Brain microvascular endothelial cell (primary cell): ENCODE measurements at regions not wholly inside any gene's neighbourhood (a gene's known extent, or its start where the extent isn't known, plus 50 kb on each side); places are given as distances from the start of the nearest gene placed in this dataset.
"Not testable (repeated sequence)": the region's sequence is repeated elsewhere in the genome, so short reads cannot be mapped to it uniquely, and the experiment has no call there.

Experiments
- DNase-seq: peaks from one replicate; pipeline ENCODE4 v3.0.0-alpha.2; 2020
- H3K27ac ChIP-seq: fragments of 250-450 bp; sonication (Bioruptor Pico); 2 replicates; pipeline ENCODE4 v1.5.1; 2020; ENCODE audit warnings: mild to moderate bottlenecking, moderate library complexity
- H3K27me3 ChIP-seq: fragments of 250-450 bp; sonication (Bioruptor Pico); replicated peaks from 2 replicates; pipeline ENCODE4 v1.5.1; 2020; ENCODE audit warnings: mild to moderate bottlenecking
- H3K36me3 ChIP-seq: fragments of 250-450 bp; sonication (Bioruptor Pico); replicated peaks from 2 replicates; pipeline ENCODE4 v1.5.1; 2020; ENCODE audit warnings: mild to moderate bottlenecking
- H3K4me3 ChIP-seq: 2 replicates; pipeline ENCODE4 v1.5.1; 2011; ENCODE audit warnings: low read depth, mild to moderate bottlenecking, control low read depth, low read length, moderate library complexity
- in situ Hi-C: cut with HindIII; loops from 2 replicates; pipeline ENCODE4 v1.10.0; 2017; ENCODE audit warnings: low sequenced_read_pairs, low pct_ligation_motif_present
- TF ChIP-seq, protein P1 (sequence below): IDR thresholded peaks from 2 replicates; pipeline ENCODE4 v1.5.1; 2011; ENCODE audit warnings: low read depth, mild to moderate bottlenecking, moderate library complexity, low read length, control low read depth, inconsistent platforms; ENCODE audit errors: missing control alignments

DNA sequence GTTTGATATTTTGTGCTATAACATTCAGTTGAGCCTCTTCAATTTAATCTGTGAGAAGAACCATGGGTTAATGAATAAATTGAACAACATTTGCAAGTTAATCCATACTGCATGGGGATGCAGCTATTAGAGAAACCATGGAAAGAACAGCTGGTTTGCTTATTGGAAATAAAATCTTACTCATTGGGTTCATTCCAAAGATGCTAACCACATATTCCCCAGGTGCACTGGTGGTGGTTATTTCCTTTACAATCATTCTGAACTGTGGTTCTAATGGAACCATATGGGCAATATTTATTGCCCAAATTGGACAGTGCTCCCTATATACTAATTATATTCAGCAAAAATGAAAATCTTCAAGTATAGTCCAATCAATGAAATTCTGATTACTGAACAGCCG, 1200.4 kb upstream of the CDH2 start:
- no peaks in the 10 kb centered on the region for H3K27me3 ChIP-seq

DNA sequence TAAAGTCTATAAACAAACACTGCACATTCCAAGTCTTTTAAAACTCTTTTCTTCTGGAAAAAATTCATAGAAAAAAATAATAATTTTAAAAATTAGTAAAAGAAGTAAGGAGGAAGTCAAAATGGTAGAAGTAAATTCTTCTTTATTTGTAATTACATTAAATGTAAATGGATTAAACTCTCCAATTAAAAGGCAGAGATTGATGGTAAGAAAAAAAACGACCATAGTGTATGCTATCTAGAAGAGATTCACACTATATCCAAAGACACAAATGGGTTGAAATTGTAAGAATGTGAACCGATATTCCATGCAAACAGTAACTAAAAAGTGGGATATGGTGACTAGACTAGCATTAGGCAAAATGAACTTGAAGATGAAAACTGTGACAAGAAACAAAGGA, 1196.1 kb upstream of the CDH2 start:
- DNase-seq: no peak
- in situ Hi-C loops: no loop called here
- TF ChIP-seq, protein P1, sequence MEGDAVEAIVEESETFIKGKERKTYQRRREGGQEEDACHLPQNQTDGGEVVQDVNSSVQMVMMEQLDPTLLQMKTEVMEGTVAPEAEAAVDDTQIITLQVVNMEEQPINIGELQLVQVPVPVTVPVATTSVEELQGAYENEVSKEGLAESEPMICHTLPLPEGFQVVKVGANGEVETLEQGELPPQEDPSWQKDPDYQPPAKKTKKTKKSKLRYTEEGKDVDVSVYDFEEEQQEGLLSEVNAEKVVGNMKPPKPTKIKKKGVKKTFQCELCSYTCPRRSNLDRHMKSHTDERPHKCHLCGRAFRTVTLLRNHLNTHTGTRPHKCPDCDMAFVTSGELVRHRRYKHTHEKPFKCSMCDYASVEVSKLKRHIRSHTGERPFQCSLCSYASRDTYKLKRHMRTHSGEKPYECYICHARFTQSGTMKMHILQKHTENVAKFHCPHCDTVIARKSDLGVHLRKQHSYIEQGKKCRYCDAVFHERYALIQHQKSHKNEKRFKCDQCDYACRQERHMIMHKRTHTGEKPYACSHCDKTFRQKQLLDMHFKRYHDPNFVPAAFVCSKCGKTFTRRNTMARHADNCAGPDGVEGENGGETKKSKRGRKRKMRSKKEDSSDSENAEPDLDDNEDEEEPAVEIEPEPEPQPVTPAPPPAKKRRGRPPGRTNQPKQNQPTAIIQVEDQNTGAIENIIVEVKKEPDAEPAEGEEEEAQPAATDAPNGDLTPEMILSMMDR: no peak
- Histone ChIP-seq H3K4me3 (no peak overlapping the region), H3K27ac (no peak overlapping the region), H3K36me3 (no peaks in the 10 kb centered on the region), H3K27me3 (no peaks in the 10 kb centered on the region)

More for the DNA sequence above, 1200.4 kb upstream of the CDH2 start:
- no peak for DNase-seq
- Histone ChIP-seq H3K27ac (no peak overlapping the region), H3K4me3 (no peak overlapping the region), H3K36me3 (no peaks in the 10 kb centered on the region)
- in situ Hi-C loops: no loop called here
- TF ChIP-seq, protein P1: no peak

DNA sequence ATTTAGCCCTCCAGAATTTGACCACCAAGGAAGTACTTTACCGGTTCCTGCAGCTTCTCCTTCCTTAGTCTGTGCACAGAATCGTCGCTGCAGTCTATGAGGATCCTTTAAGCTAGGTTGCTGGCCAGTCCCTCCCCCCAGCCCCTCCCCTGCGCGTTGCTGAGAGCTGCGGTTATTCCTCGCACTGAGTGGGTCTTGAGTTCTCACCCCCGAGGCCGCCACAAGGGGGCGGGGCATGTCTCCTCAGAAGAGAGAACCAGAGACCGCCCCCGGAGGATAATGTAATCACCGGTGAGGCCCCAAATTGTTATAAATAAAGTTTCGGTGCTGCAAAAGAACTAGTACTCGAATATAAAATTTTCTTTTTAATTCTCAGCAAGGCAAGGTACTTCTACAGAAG, 1184.9 kb upstream of the CDH2 start:
- TF ChIP-seq, protein P1: no peak
- no peak for DNase-seq
- Histone ChIP-seq H3K27ac (no peak overlapping the region), H3K36me3 (no peaks in the 10 kb centered on the region), H3K4me3 (no peak overlapping the region), H3K27me3 (no peaks in the 10 kb centered on the region)
- in situ Hi-C loops: no loop called here

DNA sequence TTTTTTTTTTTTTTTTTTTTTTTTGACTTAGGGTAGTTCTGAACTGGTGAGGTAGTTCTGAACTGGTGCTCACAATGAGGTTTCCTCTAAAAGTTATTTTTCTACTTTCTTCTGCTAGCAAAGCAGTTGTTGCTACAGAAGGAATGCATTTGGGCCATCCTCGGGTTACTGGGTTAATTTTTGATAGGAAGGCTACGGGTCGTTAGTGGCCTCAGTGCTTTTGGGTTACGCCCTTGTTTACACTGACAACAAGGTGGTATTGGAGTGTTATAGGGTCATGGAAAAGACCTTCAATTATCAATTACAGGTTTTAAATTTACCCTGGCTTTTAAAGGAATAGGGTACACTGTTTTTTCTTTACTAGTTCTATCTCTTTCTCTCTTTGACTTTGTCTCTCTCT, 1183.7 kb upstream of the CDH2 start:
- H3K36me3 ChIP-seq, H3K27ac ChIP-seq, DNase-seq, H3K4me3 ChIP-seq, H3K27me3 ChIP-seq, in situ Hi-C loops: not testable (repeated sequence)

DNA sequence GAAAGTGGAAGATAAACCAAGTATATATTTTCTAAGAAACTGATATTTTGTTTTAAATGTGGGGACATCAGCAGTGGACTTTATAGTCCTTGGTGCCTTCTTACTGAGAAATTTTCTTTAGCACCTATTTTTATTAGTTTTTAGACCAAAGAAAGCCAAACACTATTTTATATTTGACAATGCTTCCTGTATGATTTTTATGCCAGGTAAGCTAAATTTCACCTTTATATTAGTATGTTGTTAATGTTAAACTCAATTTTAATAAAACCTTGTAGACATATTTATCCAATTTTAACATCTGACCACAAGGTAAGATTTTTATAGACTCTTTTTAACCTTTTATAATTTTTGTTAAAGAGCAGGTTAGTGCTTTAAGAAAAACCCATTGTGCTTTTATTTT, 1182.3 kb upstream of the CDH2 start:
- H3K27ac ChIP-seq, H3K27me3 ChIP-seq, in situ Hi-C loops, H3K36me3 ChIP-seq, H3K4me3 ChIP-seq, DNase-seq: not testable (repeated sequence)

DNA sequence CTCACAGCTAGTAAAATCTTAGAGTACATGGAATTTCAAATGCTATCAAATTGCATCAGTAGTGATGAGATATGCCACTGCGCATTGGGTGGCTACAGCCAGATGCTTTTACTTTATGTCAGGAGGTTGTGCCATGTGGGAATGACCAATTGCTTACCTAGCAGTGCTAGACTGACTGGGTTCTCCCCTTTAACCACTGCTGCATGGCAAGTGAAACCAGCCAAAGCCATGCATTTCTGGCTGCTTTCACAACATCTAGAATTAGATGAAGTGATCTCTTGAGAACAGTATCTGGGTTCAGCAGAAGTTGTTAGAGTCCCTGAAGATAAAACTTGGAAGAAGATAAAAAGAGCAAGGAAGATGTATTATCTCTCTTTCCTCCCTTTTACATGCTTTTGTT, 1174.2 kb upstream of the CDH2 start:
- Histone ChIP-seq H3K4me3 (no peak overlapping the region), H3K36me3 (no peaks in the 10 kb centered on the region), H3K27ac (no peak overlapping the region), H3K27me3 (no peaks in the 10 kb centered on the region)
- in situ Hi-C loops: no loop called here
- no peak for DNase-seq
- TF ChIP-seq, protein P1: no peak

DNA sequence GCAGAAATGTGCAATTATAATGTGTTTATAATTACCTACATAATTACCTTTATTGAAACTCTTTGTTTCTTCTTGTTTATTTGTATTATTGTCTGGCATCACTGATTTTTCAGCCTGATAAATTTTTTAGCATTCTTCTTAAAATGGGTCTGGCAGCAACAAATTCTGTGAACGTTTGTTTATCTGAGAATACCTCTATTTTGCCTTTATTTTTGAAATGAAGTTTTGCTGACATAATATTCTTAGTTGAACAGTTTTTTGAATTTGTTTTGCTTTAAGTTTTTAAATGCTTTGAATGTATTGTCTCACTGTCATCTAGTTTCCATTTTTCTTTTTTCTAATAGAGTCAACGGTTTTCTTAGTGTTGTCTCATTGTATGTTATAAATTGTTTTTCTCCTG, 1152.0 kb upstream of the CDH2 start:
- H3K4me3 ChIP-seq: no peak overlapping the region
- H3K27me3 ChIP-seq: no peaks in the 10 kb centered on the region
- no peak overlapping the region for H3K27ac ChIP-seq
- in situ Hi-C loops: no loop called here
- no peaks in the 10 kb centered on the region for H3K36me3 ChIP-seq
- no peak for DNase-seq
- TF ChIP-seq, protein P1: no peak
